NT2/D1 (cell line): ENCODE measurements at regions not wholly inside any gene's neighbourhood (a gene's known extent, or its start where the extent isn't known, plus 50 kb on each side); places are given as distances from the start of the nearest gene placed in this dataset.

Source experiments
- YY1 ChIP-seq: IDR thresholded peaks from 2 replicates; pipeline ENCODE4 v1.6.1; 2011; ENCODE audit not compliant: insufficient read length, insufficient read depth
- ZNF274 ChIP-seq: IDR thresholded peaks from 2 replicates; pipeline ENCODE4 v1.6.1; 2011; ENCODE audit warnings: mild to moderate bottlenecking, low read depth, low read length

GRCh38 chr2:107259408-107260195, 373.6 kb upstream of the ST6GAL2 start:
- TF ChIP-seq ZNF274 (no peak), YY1 (no peak)
